Neural progenitor cell (in vitro differentiated cells): ENCODE measurements at regions not wholly inside any gene's neighbourhood (a gene's known extent, or its start where the extent isn't known, plus 50 kb on each side); places are given as distances from the start of the nearest gene placed in this dataset.

Experiments
- DNase-seq: peaks from one replicate; pipeline ENCODE4 v3.0.0-alpha.2; 2016; ENCODE audit warnings: low spot score
- H2AFZ ChIP-seq: fragments of 200-600 bp; sonication (generic); replicated peaks from 2 replicates; pipeline ENCODE4 v1.6.1; 2016; ENCODE audit warnings: antibody characterized with exemption
- H3F3A ChIP-seq: fragments of 200-600 bp; sonication (generic); 2 replicates; pipeline ENCODE4 v1.6.1; 2016; ENCODE audit warnings: antibody characterized with exemption, low read depth
- H3K27ac ChIP-seq: fragments of 200-600 bp; sonication (generic); 2 replicates; pipeline ENCODE4 v1.5.1; 2016; ENCODE audit warnings: mild to moderate bottlenecking
- H3K27me3 ChIP-seq: fragments of 200-600 bp; sonication (generic); 2 replicates; pipeline ENCODE4 v1.6.1; 2016; ENCODE audit warnings: mild to moderate bottlenecking, moderate library complexity
- H3K36me3 ChIP-seq: fragments of 200-600 bp; sonication (generic); 2 replicates; pipeline ENCODE4 v1.5.1; 2016
- H3K4me1 ChIP-seq: fragments of 200-600 bp; sonication (generic); 2 replicates; pipeline ENCODE4 v1.6.1; 2016; ENCODE audit warnings: mixed run types
- H3K4me2 ChIP-seq: fragments of 200-600 bp; sonication (generic); 2 replicates; pipeline ENCODE4 v1.6.1; 2016
- H3K4me3 ChIP-seq: fragments of 200-600 bp; sonication (generic); 2 replicates; pipeline ENCODE4 v1.5.1; 2016
- H3K79me2 ChIP-seq: fragments of 200-600 bp; sonication (generic); 2 replicates; pipeline ENCODE4 v1.6.1; 2016; ENCODE audit warnings: low read depth
- H3K9ac ChIP-seq: fragments of 200-600 bp; sonication (generic); 2 replicates; pipeline ENCODE4 v1.6.1; 2016
- H3K9me3 ChIP-seq: fragments of 200-600 bp; sonication (generic); 2 replicates; pipeline ENCODE4 v1.5.1; 2016; ENCODE audit warnings: low read depth
- H4K20me1 ChIP-seq: fragments of 200-600 bp; sonication (generic); 2 replicates; pipeline ENCODE4 v1.6.1; 2016; ENCODE audit warnings: low read depth
- H3K27ac Mint-ChIP-seq: 3 replicates; pipeline ENCODE4 v1.8.0; 2021; ENCODE audit warnings: mixed read lengths
- H3K27me3 Mint-ChIP-seq: 2 replicates; pipeline ENCODE4 v1.8.0; 2022; ENCODE audit warnings: low read depth, mild to moderate bottlenecking, inconsistent platforms, moderate library complexity, mixed read lengths; ENCODE audit not compliant: insufficient read depth
- H3K36me3 Mint-ChIP-seq: 3 replicates; pipeline ENCODE4 v1.8.0; 2021; ENCODE audit warnings: mixed read lengths
- H3K4me1 Mint-ChIP-seq: 3 replicates; pipeline ENCODE4 v1.8.0; 2021; ENCODE audit warnings: mixed read lengths
- H3K4me3 Mint-ChIP-seq: 3 replicates; pipeline ENCODE4 v1.8.0; 2021; ENCODE audit warnings: mild to moderate bottlenecking, moderate library complexity, mixed read lengths
- H3K9me3 Mint-ChIP-seq: 3 replicates; pipeline ENCODE4 v1.8.0; 2020; ENCODE audit warnings: mixed read lengths
- CTCF ChIP-seq: fragments of 200-600 bp; sonication (generic); IDR thresholded peaks from 2 replicates; pipeline ENCODE4 v1.5.1; 2017; ENCODE audit warnings: antibody characterized with exemption, mild to moderate bottlenecking
- EZH2 ChIP-seq: fragments of 200-600 bp; sonication (generic); IDR thresholded peaks from 2 replicates; pipeline ENCODE4 v1.6.1; 2017; ENCODE audit warnings: antibody characterized with exemption, mild to moderate bottlenecking, moderate library complexity
- EZH2phosphoT487 ChIP-seq: fragments of 200-600 bp; sonication (generic); IDR thresholded peaks from 2 replicates; pipeline ENCODE4 v1.6.1; 2017; ENCODE audit warnings: antibody characterized with exemption

- no peak overlapping the region for H3K4me3 ChIP-seq
- H4K20me1 ChIP-seq, result no peaks in the 10 kb centered on the region
- TF ChIP-seq CTCF, result no peak
- H3K36me3 ChIP-seq, result no peaks in the 10 kb centered on the region
- no peaks in the 10 kb centered on the region for H3K79me2 ChIP-seq
- H3K27me3 Mint-ChIP-seq, result no peaks in the 10 kb centered on the region
- H3K27ac ChIP-seq, result no peak overlapping the region
- H3K27ac Mint-ChIP-seq, result no peak overlapping the region
- H3F3A ChIP-seq, result no peaks in the 10 kb centered on the region
- no peak overlapping the region for H3K4me3 Mint-ChIP-seq
- no peaks in the 10 kb centered on the region for H3K36me3 Mint-ChIP-seq
- DNase-seq, result no peak
- no peaks in the 10 kb centered on the region for H3K27me3 ChIP-seq
- H3K4me1 Mint-ChIP-seq, result peaks cover 12% of the 10 kb centered on the region
- no peaks in the 10 kb centered on the region for H3K9me3 ChIP-seq
- no peaks in the 10 kb centered on the region for H3K9me3 Mint-ChIP-seq
- no peak overlapping the region for H3K4me2 ChIP-seq
- H3K9ac ChIP-seq, result no peak overlapping the region
- no peak overlapping the region for H2AFZ ChIP-seq
- peaks cover 16% of the 10 kb centered on the region for H3K4me1 ChIP-seq
These were observed 150.2 kb upstream of the MEOX2 start for GRCh38 chr7:15836651-15837050.

GRCh38 chr7:15836041-15836440, 149.6 kb upstream of the MEOX2 start:
- Histone ChIP-seq H3K9ac (no peak overlapping the region), H3K4me3 (no peak overlapping the region), H3K27me3 (no peaks in the 10 kb centered on the region), H3K4me2 (no peak overlapping the region), H3K9me3 (no peaks in the 10 kb centered on the region), H3F3A (no peaks in the 10 kb centered on the region), H3K36me3 (no peaks in the 10 kb centered on the region), H3K27ac (no peak overlapping the region), H4K20me1 (no peaks in the 10 kb centered on the region), H3K4me1 (peaks cover 16% of the 10 kb centered on the region), H2AFZ (peak overlapping the region; percentile 37), H3K79me2 (no peaks in the 10 kb centered on the region)
- DNase-seq, result no peak
- H3K27ac Mint-ChIP-seq, result no peak overlapping the region
- H3K27me3 Mint-ChIP-seq, result no peaks in the 10 kb centered on the region
- no peaks in the 10 kb centered on the region for H3K36me3 Mint-ChIP-seq
- H3K4me1 Mint-ChIP-seq, result peaks cover 12% of the 10 kb centered on the region
- H3K9me3 Mint-ChIP-seq, result no peaks in the 10 kb centered on the region
- TF ChIP-seq EZH2phosphoT487, result no peak
- TF ChIP-seq EZH2, result no peak
- no peak for TF ChIP-seq CTCF
- no peak overlapping the region for H3K4me3 Mint-ChIP-seq

- Histone ChIP-seq H3K9me3 (no peaks in the 10 kb centered on the region), H3F3A (no peaks in the 10 kb centered on the region), H4K20me1 (no peaks in the 10 kb centered on the region), H3K79me2 (no peaks in the 10 kb centered on the region), H3K27ac (no peak overlapping the region), H3K27me3 (no peaks in the 10 kb centered on the region), H3K4me3 (no peak overlapping the region), H3K36me3 (no peaks in the 10 kb centered on the region), H3K9ac (no peak overlapping the region), H3K4me2 (no peak overlapping the region), H2AFZ (no peak overlapping the region), H3K4me1 (peaks cover 9% of the 10 kb centered on the region)
- Mint-ChIP-seq H3K36me3 (no peaks in the 10 kb centered on the region), H3K27me3 (no peaks in the 10 kb centered on the region), H3K27ac (no peak overlapping the region), H3K4me3 (no peak overlapping the region), H3K4me1 (peaks cover 5% of the 10 kb centered on the region), H3K9me3 (no peaks in the 10 kb centered on the region)
- TF ChIP-seq EZH2phosphoT487, result no peak
- no peak for TF ChIP-seq CTCF
- no peak for TF ChIP-seq EZH2
- no peak for DNase-seq
These were observed 148.0 kb upstream of the MEOX2 start for GRCh38 chr7:15834446-15834845.

- Histone ChIP-seq H3K4me2 (no peak overlapping the region), H3K4me1 (no peaks in the 10 kb centered on the region), H3K27ac (no peak overlapping the region), H3K27me3 (no peaks in the 10 kb centered on the region), H3K9ac (no peak overlapping the region), H3F3A (no peaks in the 10 kb centered on the region), H3K79me2 (no peaks in the 10 kb centered on the region), H3K4me3 (no peak overlapping the region), H3K36me3 (no peaks in the 10 kb centered on the region), H3K9me3 (no peaks in the 10 kb centered on the region), H2AFZ (no peak overlapping the region), H4K20me1 (no peaks in the 10 kb centered on the region)
- H3K4me1 Mint-ChIP-seq, result no peaks in the 10 kb centered on the region
- TF ChIP-seq EZH2phosphoT487, result no peak
- no peak for TF ChIP-seq EZH2
- TF ChIP-seq CTCF, result no peak
- H3K36me3 Mint-ChIP-seq, result no peaks in the 10 kb centered on the region
- no peaks in the 10 kb centered on the region for H3K9me3 Mint-ChIP-seq
- no peak overlapping the region for H3K27ac Mint-ChIP-seq
- no peaks in the 10 kb centered on the region for H3K27me3 Mint-ChIP-seq
- no peak for DNase-seq
- H3K4me3 Mint-ChIP-seq, result no peak overlapping the region
These were observed 146.5 kb upstream of the MEOX2 start for GRCh38 chr7:15832996-15833395.
